ENCODE measurements at regions not wholly inside any gene's neighbourhood (a gene's known extent, or its start where the extent isn't known, plus 50 kb on each side); places are given as distances from the start of the nearest gene placed in this dataset.

- DNase-seq (ENCODE audit: low spot score) (no peak), ATAC-seq (no peak)
- Histone ChIP-seq H3F3A (replicated peaks; ENCODE audit: low read depth) (no peaks in the 10 kb centered on the region), H3K4me2 (no peak overlapping the region), H3K27me3 (ENCODE audit: insufficient read depth) (no peaks in the 10 kb centered on the region), H4K20me1 (replicated peaks; ENCODE audit: insufficient read depth) (no peaks in the 10 kb centered on the region), H2AFZ (no peak overlapping the region), H3K79me2 (replicated peaks; ENCODE audit: insufficient read depth) (no peaks in the 10 kb centered on the region), H3K9me2 (ENCODE audit: insufficient read depth) (0 out of 2 replicates have a peak, but pooled peaks cover 3% of the 10 kb centered on the region), H3K27ac (ENCODE audit: low read depth) (no peak overlapping the region), H3K36me3 (ENCODE audit: insufficient read depth) (peaks cover 9% of the 10 kb centered on the region), H3K4me1 (ENCODE audit: insufficient read depth) (no peaks in the 10 kb centered on the region), H3K4me3 (no peak overlapping the region)
- Mint-ChIP-seq H3K9me3 (peaks cover 13% of the 10 kb centered on the region), H3K4me3 (no peak overlapping the region), H3K27ac (no peak overlapping the region), H3K36me3 (ENCODE audit: low read depth) (peaks cover 8% of the 10 kb centered on the region), H3K4me1 (no peaks in the 10 kb centered on the region; the same call in 2 of the 3 replicates), H3K27me3 (ENCODE audit: insufficient read depth, low read depth, poor library complexity) (peaks cover 6% of the 10 kb centered on the region)
- TF ChIP-seq STAT1 (IDR thresholded peaks at IDR 0.05; ENCODE audit: unreplicated experiment) (no peak), POLR2AphosphoS5 (IDR thresholded peaks at IDR 0.05; ENCODE audit: low read depth) (no peak), NANOG (IDR thresholded peaks at IDR 0.05; ENCODE audit: borderline replicate concordance) (no peak), EZH2phosphoT487 (IDR thresholded peaks at IDR 0.05; ENCODE audit: unreplicated experiment) (no peak), EZH2 (IDR thresholded peaks at IDR 0.05; ENCODE audit: low read depth, unreplicated experiment) (no peak)
These were observed 57.2 kb upstream of the CACNA2D3 start for GRCh38 chr3:54065140-54065539.

- no peaks in the 10 kb centered on the region for H3K4me1 ChIP-seq (ENCODE audit: insufficient read depth)
- H3K4me3 ChIP-seq: no peak overlapping the region
- no peaks in the 10 kb centered on the region for H3K27me3 ChIP-seq (ENCODE audit: insufficient read depth)
- H3F3A ChIP-seq (replicated peaks; ENCODE audit: low read depth): no peaks in the 10 kb centered on the region
- TF ChIP-seq POLR2AphosphoS5 (IDR thresholded peaks at IDR 0.05; ENCODE audit: low read depth): no peak
- TF ChIP-seq STAT1 (IDR thresholded peaks at IDR 0.05; ENCODE audit: unreplicated experiment): no peak
- no peak for TF ChIP-seq ZNF114 (CRISPR knock-in tag; IDR thresholded peaks at IDR 0.05)
- TF ChIP-seq CTCF (conservative IDR thresholded peaks at IDR 0.05; ENCODE audit: low read depth in 2 of 2): no peak
- TF ChIP-seq ETS1 (IDR thresholded peaks at IDR 0.05): no peak
- no peak for TF ChIP-seq CREB1 (CRISPR knock-in tag; IDR thresholded peaks at IDR 0.05; ENCODE audit: low read depth)
- no peaks in the 10 kb centered on the region for H3K79me2 ChIP-seq (replicated peaks; ENCODE audit: insufficient read depth)
- Mint-ChIP-seq H3K36me3 (ENCODE audit: low read depth) (0 out of 3 replicates have a peak, but pooled peaks cover 2% of the 10 kb centered on the region), H3K27me3 (ENCODE audit: insufficient read depth, low read depth, poor library complexity) (peaks cover 6% of the 10 kb centered on the region), H3K4me3 (no peak overlapping the region), H3K4me1 (no peaks in the 10 kb centered on the region; the same call in 2 of the 3 replicates), H3K9me3 (peaks cover 6% of the 10 kb centered on the region), H3K27ac (no peak overlapping the region)
- no peak for ATAC-seq
- no peak overlapping the region for H3K4me2 ChIP-seq
- no peak overlapping the region for H2AFZ ChIP-seq
- 0 out of 2 replicates have a peak, but pooled peaks cover 4% of the 10 kb centered on the region for H3K36me3 ChIP-seq (ENCODE audit: insufficient read depth)
- no peak overlapping the region for H3K27ac ChIP-seq (ENCODE audit: low read depth)
- DNase-seq (ENCODE audit: low spot score): no peak
- no peaks in the 10 kb centered on the region for H4K20me1 ChIP-seq (replicated peaks; ENCODE audit: insufficient read depth)
- H3K9me2 ChIP-seq (ENCODE audit: insufficient read depth): 0 out of 2 replicates have a peak, but pooled peaks cover 1% of the 10 kb centered on the region
These were observed 57.9 kb upstream of the CACNA2D3 start for GRCh38 chr3:54064486-54064885.
